Cardiac fibroblast (primary cell): ENCODE measurements at regions not wholly inside any gene's neighbourhood (a gene's known extent, or its start where the extent isn't known, plus 50 kb on each side); places are given as distances from the start of the nearest gene placed in this dataset.

Source experiments
- DNase-seq, 2 donors: peaks; one replicate each; pipeline versions ENCODE4 v3.0.0 to v3.0.0-alpha.2; 2010; ENCODE audit warnings: low read depth in 2 of 2
- H3K4me3 ChIP-seq, 2 donors: replicated peaks in 1 of 2; 1 replicate in 1 of 2; 2 replicates in 1 of 2; pipeline ENCODE4 v1.5.1; 2011; ENCODE audit warnings: low read depth in 2 of 2, low read length in 2 of 2, mild to moderate bottlenecking in 2 of 2, moderate library complexity in 1 of 2
- TF ChIP-seq, protein P1 (sequence below): IDR thresholded peaks from one replicate; pipeline ENCODE4 v1.5.1; 2011; ENCODE audit warnings: low read depth, mild to moderate bottlenecking, low read length, inconsistent platforms

DNA sequence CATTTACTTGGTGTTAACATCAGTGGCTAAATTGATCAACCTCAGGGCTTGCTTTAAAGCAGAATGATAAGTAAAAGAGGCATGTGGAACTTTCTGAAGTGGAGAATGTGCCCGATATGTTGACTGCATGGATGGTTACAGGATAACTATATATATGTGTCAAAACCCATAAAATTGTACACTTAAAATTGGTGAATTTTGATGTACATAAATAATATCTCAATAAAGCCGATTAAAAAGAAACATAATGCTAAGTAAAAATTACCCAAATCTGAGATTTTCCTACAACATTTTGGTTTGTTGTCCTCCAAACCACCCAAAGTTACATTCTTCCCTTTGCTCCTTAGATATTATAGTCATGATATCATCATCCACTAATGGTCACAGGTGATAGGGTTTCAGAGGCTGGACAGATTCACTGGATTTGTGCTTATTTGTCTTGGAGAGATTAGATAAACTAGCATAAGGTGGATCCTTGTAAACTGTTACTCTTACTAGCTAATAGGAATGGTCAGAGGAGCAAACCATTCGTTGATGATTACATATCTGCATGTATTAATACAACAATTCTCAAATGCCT, 119.7 kb upstream of the RPS23 start:
- DNase-seq, result peak in 1 of 2 donors; percentile 55
- H3K4me3 ChIP-seq, result no peak overlapping the region
- TF ChIP-seq, protein P1, sequence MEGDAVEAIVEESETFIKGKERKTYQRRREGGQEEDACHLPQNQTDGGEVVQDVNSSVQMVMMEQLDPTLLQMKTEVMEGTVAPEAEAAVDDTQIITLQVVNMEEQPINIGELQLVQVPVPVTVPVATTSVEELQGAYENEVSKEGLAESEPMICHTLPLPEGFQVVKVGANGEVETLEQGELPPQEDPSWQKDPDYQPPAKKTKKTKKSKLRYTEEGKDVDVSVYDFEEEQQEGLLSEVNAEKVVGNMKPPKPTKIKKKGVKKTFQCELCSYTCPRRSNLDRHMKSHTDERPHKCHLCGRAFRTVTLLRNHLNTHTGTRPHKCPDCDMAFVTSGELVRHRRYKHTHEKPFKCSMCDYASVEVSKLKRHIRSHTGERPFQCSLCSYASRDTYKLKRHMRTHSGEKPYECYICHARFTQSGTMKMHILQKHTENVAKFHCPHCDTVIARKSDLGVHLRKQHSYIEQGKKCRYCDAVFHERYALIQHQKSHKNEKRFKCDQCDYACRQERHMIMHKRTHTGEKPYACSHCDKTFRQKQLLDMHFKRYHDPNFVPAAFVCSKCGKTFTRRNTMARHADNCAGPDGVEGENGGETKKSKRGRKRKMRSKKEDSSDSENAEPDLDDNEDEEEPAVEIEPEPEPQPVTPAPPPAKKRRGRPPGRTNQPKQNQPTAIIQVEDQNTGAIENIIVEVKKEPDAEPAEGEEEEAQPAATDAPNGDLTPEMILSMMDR, result no peak

- peak; percentile 99 to 100 for DNase-seq
- H3K4me3 ChIP-seq, result no peak overlapping the region
Measured at GRCh38 chr5:82396871-82397514, 118.8 kb upstream of the RPS23 start.

DNA sequence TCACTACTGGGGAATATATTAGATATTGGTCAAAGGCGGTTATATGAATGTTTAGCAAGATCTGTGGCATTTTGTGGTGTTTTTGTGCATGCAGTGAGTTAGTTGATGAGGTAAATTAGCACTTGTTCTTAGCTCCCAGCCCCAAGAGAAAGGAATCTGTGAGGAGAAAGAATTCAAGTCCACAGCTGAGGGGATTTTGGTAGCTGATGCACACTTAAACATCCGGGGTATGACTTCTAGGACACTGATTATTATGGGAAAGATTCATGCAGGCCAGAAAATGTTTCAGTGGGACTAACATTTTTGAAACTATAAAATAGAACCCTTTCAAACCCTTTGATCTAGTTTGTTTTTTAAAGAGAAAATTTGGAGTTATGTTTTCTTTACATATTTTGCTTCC, 118.2 kb upstream of the RPS23 start:
- no peak overlapping the region for H3K4me3 ChIP-seq
- TF ChIP-seq, protein P1, result no peak
- DNase-seq, result peak; percentile 33 to 82

More at GRCh38 chr5:82396871-82397514, 118.8 kb upstream of the RPS23 start:
- TF ChIP-seq, protein P1, result no peak

- H3K4me3 ChIP-seq, result no peak overlapping the region
- no peak for DNase-seq
- TF ChIP-seq, protein P1, result no peak
Measured at GRCh38 chr5:82393951-82394350, 115.8 kb upstream of the RPS23 start.

- no peak for DNase-seq
- TF ChIP-seq, protein P1, result no peak
- H3K4me3 ChIP-seq, result no peak overlapping the region
Measured at GRCh38 chr5:82390088-82390487, 111.9 kb upstream of the RPS23 start.

DNA sequence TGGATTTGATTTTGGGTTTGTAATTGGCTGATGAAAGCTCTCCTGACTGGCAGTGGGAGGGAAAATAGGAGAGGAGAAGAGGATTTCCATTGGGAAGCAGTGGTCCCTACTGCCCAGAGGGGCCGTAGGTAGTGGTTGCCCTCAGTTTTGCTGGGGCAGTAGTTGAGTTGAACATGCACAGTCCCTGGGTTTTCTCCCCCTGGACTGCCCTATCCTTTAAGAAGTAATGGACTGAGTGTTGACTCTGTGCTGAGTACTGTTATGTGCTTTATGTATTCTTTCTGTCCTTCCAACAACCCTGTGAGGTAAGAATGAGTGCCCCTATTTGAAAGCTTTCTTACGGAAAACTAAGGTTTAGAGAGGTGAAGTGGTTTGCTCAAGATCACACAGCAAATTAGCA, 111.2 kb upstream of the RPS23 start:
- TF ChIP-seq, protein P1, result no peak
- H3K4me3 ChIP-seq, result peak overlapping the region in 1 of 2 donors; percentile 3
- DNase-seq, result no peak

DNA sequence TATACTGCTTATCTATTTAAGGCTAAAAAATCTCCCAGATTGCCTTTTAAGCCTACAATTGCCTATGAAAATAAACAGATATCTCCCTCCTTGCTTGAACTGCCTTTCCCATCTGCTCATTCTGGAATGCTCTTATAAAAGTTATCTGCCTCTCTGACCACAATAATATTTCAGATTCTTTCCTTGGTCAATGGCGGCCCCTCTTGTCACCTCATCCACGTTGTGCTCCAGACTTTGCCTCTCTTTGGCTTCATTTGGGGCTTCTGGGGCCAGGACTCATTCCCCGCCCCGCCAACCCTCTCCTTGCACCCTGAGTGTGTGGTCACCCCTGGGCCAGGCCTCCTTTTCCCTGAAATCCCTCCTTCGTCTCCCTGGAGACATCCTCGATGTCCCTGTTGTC, 110.0 kb upstream of the RPS23 start:
- TF ChIP-seq, protein P1, result no peak
- H3K4me3 ChIP-seq, result no peak overlapping the region
- DNase-seq, result peak; percentile 58 to 76
